ENCODE measurements at regions not wholly inside any gene's neighbourhood (a gene's known extent, or its start where the extent isn't known, plus 50 kb on each side); places are given as distances from the start of the nearest gene placed in this dataset.

- no peak for TF ChIP-seq SIN3A (IDR thresholded peaks at IDR 0.05; ENCODE audit: borderline replicate concordance, insufficient read depth, low read depth, low read length)
- TF ChIP-seq CTCF (IDR thresholded peaks at IDR 0.05): no peak
- no peak for TF ChIP-seq POLR2AphosphoS5 (IDR thresholded peaks at IDR 0.05; ENCODE audit: low read depth, low read length)
- TF ChIP-seq, protein P1, sequence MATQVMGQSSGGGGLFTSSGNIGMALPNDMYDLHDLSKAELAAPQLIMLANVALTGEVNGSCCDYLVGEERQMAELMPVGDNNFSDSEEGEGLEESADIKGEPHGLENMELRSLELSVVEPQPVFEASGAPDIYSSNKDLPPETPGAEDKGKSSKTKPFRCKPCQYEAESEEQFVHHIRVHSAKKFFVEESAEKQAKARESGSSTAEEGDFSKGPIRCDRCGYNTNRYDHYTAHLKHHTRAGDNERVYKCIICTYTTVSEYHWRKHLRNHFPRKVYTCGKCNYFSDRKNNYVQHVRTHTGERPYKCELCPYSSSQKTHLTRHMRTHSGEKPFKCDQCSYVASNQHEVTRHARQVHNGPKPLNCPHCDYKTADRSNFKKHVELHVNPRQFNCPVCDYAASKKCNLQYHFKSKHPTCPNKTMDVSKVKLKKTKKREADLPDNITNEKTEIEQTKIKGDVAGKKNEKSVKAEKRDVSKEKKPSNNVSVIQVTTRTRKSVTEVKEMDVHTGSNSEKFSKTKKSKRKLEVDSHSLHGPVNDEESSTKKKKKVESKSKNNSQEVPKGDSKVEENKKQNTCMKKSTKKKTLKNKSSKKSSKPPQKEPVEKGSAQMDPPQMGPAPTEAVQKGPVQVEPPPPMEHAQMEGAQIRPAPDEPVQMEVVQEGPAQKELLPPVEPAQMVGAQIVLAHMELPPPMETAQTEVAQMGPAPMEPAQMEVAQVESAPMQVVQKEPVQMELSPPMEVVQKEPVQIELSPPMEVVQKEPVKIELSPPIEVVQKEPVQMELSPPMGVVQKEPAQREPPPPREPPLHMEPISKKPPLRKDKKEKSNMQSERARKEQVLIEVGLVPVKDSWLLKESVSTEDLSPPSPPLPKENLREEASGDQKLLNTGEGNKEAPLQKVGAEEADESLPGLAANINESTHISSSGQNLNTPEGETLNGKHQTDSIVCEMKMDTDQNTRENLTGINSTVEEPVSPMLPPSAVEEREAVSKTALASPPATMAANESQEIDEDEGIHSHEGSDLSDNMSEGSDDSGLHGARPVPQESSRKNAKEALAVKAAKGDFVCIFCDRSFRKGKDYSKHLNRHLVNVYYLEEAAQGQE (IDR thresholded peaks at IDR 0.05; ENCODE audit: insufficient read depth in 1 of 2, low read depth in 2 of 2, low read length in 1 of 2): no peak
- no TSS peak for BruUV-seq (replicated peaks)
- in situ Hi-C loops (cut with HindIII; ENCODE audit: low pct_unique_long_range_greater_than_20kb, low sequenced_read_pairs): no loop called here
- intact Hi-C loops (cut with micrococcal nuclease; ENCODE audit: unreplicated experiment): no loop called here
- POLR2A ChIA-PET: no interaction called here
- Histone ChIP-seq H3K4me3 (ENCODE audit: low read depth in 2 of 2, low read length in 2 of 2) (no peak overlapping the region), H3K36me3 (ENCODE audit: control insufficient read depth, insufficient read depth, low read length) (no peaks in the 10 kb centered on the region), H3K4me1 (ENCODE audit: control insufficient read depth, insufficient read depth, low read length) (no peaks in the 10 kb centered on the region), H3K27ac (ENCODE audit: low read length) (no peak overlapping the region), H3K27me3 (ENCODE audit: control insufficient read depth, insufficient read depth, low read length) (no peaks in the 10 kb centered on the region), H3K9me3 (ENCODE audit: control insufficient read depth, insufficient read depth, low read depth, low read length) (no peaks in the 10 kb centered on the region)
- no peak for ATAC-seq
- CTCF ChIA-PET: no interaction called here
- no peak for DNase-seq (ENCODE audit: low read depth, low spot score)
These were observed 58.0 kb upstream of the TRPC4 start for GRCh38 chr13:37927561-37927960.

DNA sequence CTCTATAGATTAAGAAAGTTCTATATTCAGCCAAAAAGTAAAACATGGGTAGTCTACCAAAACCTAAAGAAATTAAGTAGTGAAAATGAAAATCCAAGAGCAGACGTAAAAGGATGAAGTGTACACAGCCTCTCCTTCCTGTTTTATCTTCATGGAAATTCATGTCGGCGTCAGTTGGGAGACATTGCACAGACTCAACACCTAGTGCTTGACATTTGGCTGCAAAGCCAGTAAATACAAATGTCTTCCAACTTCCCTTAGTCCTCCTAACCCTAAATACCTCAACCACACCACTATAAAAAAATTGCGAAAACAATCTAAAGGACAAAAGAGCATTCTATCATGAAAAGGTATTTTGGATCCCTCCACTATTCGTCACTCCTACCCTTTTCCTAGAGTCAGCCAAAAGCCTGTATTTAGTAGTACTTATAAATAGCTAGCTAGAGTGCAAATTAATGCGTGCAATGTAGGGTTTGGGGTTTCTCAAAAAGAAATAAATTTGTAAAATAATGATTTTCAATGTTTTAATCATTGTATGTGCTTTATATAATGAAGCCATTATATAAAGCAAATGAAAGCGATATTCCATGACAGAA lies 56.4 kb upstream of the TRPC4 start:
- intact Hi-C loops (cut with micrococcal nuclease; ENCODE audit: unreplicated experiment): no loop called here
- CTCF ChIA-PET: no interaction called here
- DNase-seq (ENCODE audit: low read depth, low spot score) (no peak), ATAC-seq (no peak)
- BruUV-seq (replicated peaks): no TSS peak
- Histone ChIP-seq H3K4me3 (ENCODE audit: low read depth in 2 of 2, low read length in 2 of 2) (no peak overlapping the region), H3K9me3 (ENCODE audit: control insufficient read depth, insufficient read depth, low read depth, low read length) (no peaks in the 10 kb centered on the region), H3K4me1 (ENCODE audit: control insufficient read depth, insufficient read depth, low read length) (no peaks in the 10 kb centered on the region), H3K27me3 (ENCODE audit: control insufficient read depth, insufficient read depth, low read length) (no peaks in the 10 kb centered on the region), H3K36me3 (ENCODE audit: control insufficient read depth, insufficient read depth, low read length) (no peaks in the 10 kb centered on the region), H3K27ac (ENCODE audit: low read length) (no peak overlapping the region)
- in situ Hi-C loops (cut with HindIII; ENCODE audit: low pct_unique_long_range_greater_than_20kb, low sequenced_read_pairs): no loop called here
- POLR2A ChIA-PET: no interaction called here
- TF ChIP-seq TCF7L2 (IDR thresholded peaks at IDR 0.05; ENCODE audit: low read depth, low read length) (no peak), POLR2AphosphoS5 (IDR thresholded peaks at IDR 0.05; ENCODE audit: low read depth, low read length) (no peak), SIN3A (IDR thresholded peaks at IDR 0.05; ENCODE audit: borderline replicate concordance, insufficient read depth, low read depth, low read length) (no peak), CTCF (IDR thresholded peaks at IDR 0.05) (no peak)
- TF ChIP-seq, protein P1 (IDR thresholded peaks at IDR 0.05; ENCODE audit: insufficient read depth in 1 of 2, low read depth in 2 of 2, low read length in 1 of 2): no peak
